ENCODE measurements at regions not wholly inside any gene's neighbourhood (a gene's known extent, or its start where the extent isn't known, plus 50 kb on each side); places are given as distances from the start of the nearest gene placed in this dataset.
A peak's percentile ranks its signal among the peaks of the same experiment; 100 is the strongest.

DNA sequence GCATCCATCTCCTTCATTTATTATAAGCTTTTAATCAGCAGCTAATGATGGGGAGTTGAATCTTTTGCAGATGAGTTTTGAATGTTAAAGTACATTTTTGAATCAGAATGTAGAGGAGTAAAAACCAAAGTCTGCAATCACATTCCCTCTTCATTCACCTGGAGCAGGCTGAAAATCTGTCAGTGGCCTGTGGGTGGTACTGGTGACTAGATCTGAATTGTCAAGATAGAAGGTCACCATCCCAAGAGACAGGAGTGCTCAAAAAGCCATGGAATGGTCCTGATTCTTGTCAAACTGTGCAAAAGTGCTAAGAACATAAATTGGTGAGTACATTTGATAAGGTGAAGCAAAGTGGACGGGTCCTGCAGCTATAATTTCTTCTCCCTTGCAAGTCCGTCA, 881.3 kb upstream of the NR2F2 start (continued):
- TF ChIP-seq RAD21 (IDR thresholded peaks at IDR 0.05 in 1 of 2, conservative IDR thresholded peaks at IDR 0.05 in 1 of 2; ENCODE audit: low read depth in 2 of 2, low read length in 2 of 2), result peak; percentile 39 to 51

Data from H1 (cell line).